Transverse colon (tissue), 3 donors: ENCODE measurements at regions not wholly inside any gene's neighbourhood (a gene's known extent, or its start where the extent isn't known, plus 50 kb on each side); places are given as distances from the start of the nearest gene placed in this dataset.

Source experiments
- EP300 ChIP-seq: sonication (generic); formaldehyde crosslinking; IDR thresholded peaks from one replicate; pipeline ENCODE4 v1.6.1; 2017; ENCODE audit warnings: antibody characterized with exemption, low read depth
- POLR2A ChIP-seq: fragments of 450-650 bp; IDR thresholded peaks from one replicate; pipeline ENCODE4 v1.6.1; 2016; ENCODE audit warnings: antibody characterized with exemption, mild to moderate bottlenecking, moderate library complexity
- TF ChIP-seq, protein P1 (sequence below), 5 experiments: fragments of 200-600 bp in 3 of 5; fragments of 450-650 bp in 2 of 5; sonication (generic) in 3 of 5; IDR thresholded peaks; 1 replicate in 2 of 5; 2 replicates in 3 of 5; pipeline ENCODE4 v1.5.1; 2016 to 2017; ENCODE audit warnings: antibody characterized with exemption in 5 of 5, inconsistent platforms in 3 of 5, mild to moderate bottlenecking in 2 of 5, moderate library complexity in 1 of 5

DNA sequence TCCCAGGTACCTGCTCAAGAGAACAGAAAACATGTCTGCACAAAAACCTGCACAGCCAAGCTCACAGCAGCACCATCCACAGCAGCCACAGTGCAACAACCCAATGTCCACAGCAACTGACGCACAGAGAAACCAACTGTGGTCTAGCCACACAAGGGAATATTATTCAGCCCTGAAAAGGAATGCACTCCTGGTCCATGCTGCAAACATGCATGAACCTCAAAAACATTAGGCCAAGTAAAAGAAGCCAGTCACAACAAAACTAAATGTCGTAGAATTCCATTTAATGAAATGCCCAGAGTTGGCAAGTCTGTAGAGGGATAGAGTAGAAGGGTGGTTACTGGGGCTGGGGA, 60.6 kb downstream of the MYEOV start:
- TF ChIP-seq POLR2A (no peak), EP300 (no peak)
- TF ChIP-seq, protein P1, sequence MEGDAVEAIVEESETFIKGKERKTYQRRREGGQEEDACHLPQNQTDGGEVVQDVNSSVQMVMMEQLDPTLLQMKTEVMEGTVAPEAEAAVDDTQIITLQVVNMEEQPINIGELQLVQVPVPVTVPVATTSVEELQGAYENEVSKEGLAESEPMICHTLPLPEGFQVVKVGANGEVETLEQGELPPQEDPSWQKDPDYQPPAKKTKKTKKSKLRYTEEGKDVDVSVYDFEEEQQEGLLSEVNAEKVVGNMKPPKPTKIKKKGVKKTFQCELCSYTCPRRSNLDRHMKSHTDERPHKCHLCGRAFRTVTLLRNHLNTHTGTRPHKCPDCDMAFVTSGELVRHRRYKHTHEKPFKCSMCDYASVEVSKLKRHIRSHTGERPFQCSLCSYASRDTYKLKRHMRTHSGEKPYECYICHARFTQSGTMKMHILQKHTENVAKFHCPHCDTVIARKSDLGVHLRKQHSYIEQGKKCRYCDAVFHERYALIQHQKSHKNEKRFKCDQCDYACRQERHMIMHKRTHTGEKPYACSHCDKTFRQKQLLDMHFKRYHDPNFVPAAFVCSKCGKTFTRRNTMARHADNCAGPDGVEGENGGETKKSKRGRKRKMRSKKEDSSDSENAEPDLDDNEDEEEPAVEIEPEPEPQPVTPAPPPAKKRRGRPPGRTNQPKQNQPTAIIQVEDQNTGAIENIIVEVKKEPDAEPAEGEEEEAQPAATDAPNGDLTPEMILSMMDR (IDR thresholded peaks at IDR 0.05) = no peak
